ENCODE measurements at regions not wholly inside any gene's neighbourhood (a gene's known extent, or its start where the extent isn't known, plus 50 kb on each side); places are given as distances from the start of the nearest gene placed in this dataset.

GRCh38 chr7:4626318-4626845 lies 55.7 kb upstream of the FOXK1 start:
- Histone ChIP-seq H3K9me2 (replicated peaks; ENCODE audit: low read depth, low read length) (no peaks in the 10 kb centered on the region), H4K20me1 (ENCODE audit: insufficient read depth, low read length, poor library complexity, severe bottlenecking) (no peaks in the 10 kb centered on the region), H3K79me2 (ENCODE audit: insufficient read depth, low read length) (no peaks in the 10 kb centered on the region), H3K4me2 (ENCODE audit: low read depth, low read length, poor library complexity, severe bottlenecking) (no peak overlapping the region), H3K9ac (ENCODE audit: low read depth, low read length, poor library complexity, severe bottlenecking) (no peak overlapping the region), H3K27me3 (ENCODE audit: insufficient read depth, low read length, poor library complexity, severe bottlenecking) (no peaks in the 10 kb centered on the region), H3K9me3 (ENCODE audit: insufficient read depth, low read depth, low read length) (peaks cover 9% of the 10 kb centered on the region; the same call in 1 of the 2 replicates), H3K36me3 (ENCODE audit: insufficient read depth, low read length) (no peaks in the 10 kb centered on the region), H3K4me3 (ENCODE audit: low read length, poor library complexity, severe bottlenecking) (no peak overlapping the region), H2AFZ (ENCODE audit: low read length) (no peak overlapping the region), H3F3A (ENCODE audit: low read depth) (no peaks in the 10 kb centered on the region), H3K4me1 (ENCODE audit: insufficient read depth, low read length, poor library complexity, severe bottlenecking) (no peaks in the 10 kb centered on the region)
- TF ChIP-seq CTCF (conservative IDR thresholded peaks at IDR 0.05; ENCODE audit: low read length): no peak
- TF ChIP-seq EZH2phosphoT487 (IDR thresholded peaks at IDR 0.05; ENCODE audit: borderline replicate concordance): no peak

- no peak overlapping the region for H3K9ac ChIP-seq (ENCODE audit: low read depth, low read length, poor library complexity, severe bottlenecking)
- H3K4me1 ChIP-seq (ENCODE audit: insufficient read depth, low read length, poor library complexity, severe bottlenecking): no peaks in the 10 kb centered on the region
- no peaks in the 10 kb centered on the region for H3K36me3 ChIP-seq (ENCODE audit: insufficient read depth, low read length)
- H3K79me2 ChIP-seq (ENCODE audit: insufficient read depth, low read length): no peaks in the 10 kb centered on the region
- no peak overlapping the region for H2AFZ ChIP-seq (ENCODE audit: low read length)
- H3F3A ChIP-seq (ENCODE audit: low read depth): no peaks in the 10 kb centered on the region
- H4K20me1 ChIP-seq (ENCODE audit: insufficient read depth, low read length, poor library complexity, severe bottlenecking): no peaks in the 10 kb centered on the region
- no peaks in the 10 kb centered on the region for H3K9me2 ChIP-seq (replicated peaks; ENCODE audit: low read depth, low read length)
- no peak overlapping the region for H3K4me3 ChIP-seq (ENCODE audit: low read length, poor library complexity, severe bottlenecking)
- TF ChIP-seq CTCF (conservative IDR thresholded peaks at IDR 0.05; ENCODE audit: low read length): no peak
- no peaks in the 10 kb centered on the region for H3K9me3 ChIP-seq (ENCODE audit: insufficient read depth, low read depth, low read length)
- no peak overlapping the region for H3K4me2 ChIP-seq (ENCODE audit: low read depth, low read length, poor library complexity, severe bottlenecking)
- no peaks in the 10 kb centered on the region for H3K27me3 ChIP-seq (ENCODE audit: insufficient read depth, low read length, poor library complexity, severe bottlenecking)
Observed at GRCh38 chr7:4629287-4629895, 52.7 kb upstream of the FOXK1 start.

GRCh38 chr7:4631380-4632179 lies 50.5 kb upstream of the FOXK1 start:
- Histone ChIP-seq H4K20me1 (ENCODE audit: insufficient read depth, low read length, poor library complexity, severe bottlenecking) (no peaks in the 10 kb centered on the region), H2AFZ (ENCODE audit: low read length) (no peak overlapping the region), H3K36me3 (ENCODE audit: insufficient read depth, low read length) (no peaks in the 10 kb centered on the region), H3K79me2 (ENCODE audit: insufficient read depth, low read length) (no peaks in the 10 kb centered on the region), H3K4me1 (ENCODE audit: insufficient read depth, low read length, poor library complexity, severe bottlenecking) (no peaks in the 10 kb centered on the region), H3K4me2 (ENCODE audit: low read depth, low read length, poor library complexity, severe bottlenecking) (no peak overlapping the region), H3K27me3 (ENCODE audit: insufficient read depth, low read length, poor library complexity, severe bottlenecking) (no peaks in the 10 kb centered on the region), H3F3A (ENCODE audit: low read depth) (no peaks in the 10 kb centered on the region), H3K9me3 (ENCODE audit: insufficient read depth, low read depth, low read length) (no peaks in the 10 kb centered on the region), H3K4me3 (ENCODE audit: low read length, poor library complexity, severe bottlenecking) (no peak overlapping the region), H3K9me2 (replicated peaks; ENCODE audit: low read depth, low read length) (no peaks in the 10 kb centered on the region), H3K9ac (ENCODE audit: low read depth, low read length, poor library complexity, severe bottlenecking) (no peak overlapping the region)
- TF ChIP-seq EZH2phosphoT487 (IDR thresholded peaks at IDR 0.05; ENCODE audit: borderline replicate concordance) (no peak), CTCF (conservative IDR thresholded peaks at IDR 0.05; ENCODE audit: low read length) (0 out of 2 replicates have a peak, but pooled peaks have one; percentile 9)

All from Loucy (cell line).